ENCODE measurements at regions not wholly inside any gene's neighbourhood (a gene's known extent, or its start where the extent isn't known, plus 50 kb on each side); places are given as distances from the start of the nearest gene placed in this dataset.

DNA sequence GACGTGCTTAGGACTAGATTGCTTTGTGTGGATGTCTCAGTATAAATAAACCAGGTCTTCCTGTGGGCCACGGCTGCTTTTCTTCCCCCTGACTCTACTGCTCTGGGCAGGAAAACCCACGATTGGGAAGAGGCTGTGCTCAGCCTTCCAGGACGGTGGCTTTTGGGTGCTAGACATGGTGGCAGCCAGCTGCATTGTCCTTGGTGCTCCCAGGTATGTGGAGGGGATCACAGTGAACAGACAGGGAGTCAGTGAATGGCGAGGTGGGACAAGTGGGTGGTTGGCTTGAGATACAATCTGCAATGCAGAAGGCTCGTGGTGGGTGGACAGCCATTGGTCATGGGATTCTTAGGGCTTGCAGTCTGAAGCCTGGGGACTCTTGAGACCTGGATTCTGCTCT lies 366.3 kb downstream of the AACS start:
- no peak for DNase-seq (ENCODE audit: low read depth in 3 of 3)

GRCh38 chr12:125434131-125434530 lies 368.9 kb downstream of the AACS start:
- no peak for DNase-seq (ENCODE audit: low read depth in 3 of 3)

DNA sequence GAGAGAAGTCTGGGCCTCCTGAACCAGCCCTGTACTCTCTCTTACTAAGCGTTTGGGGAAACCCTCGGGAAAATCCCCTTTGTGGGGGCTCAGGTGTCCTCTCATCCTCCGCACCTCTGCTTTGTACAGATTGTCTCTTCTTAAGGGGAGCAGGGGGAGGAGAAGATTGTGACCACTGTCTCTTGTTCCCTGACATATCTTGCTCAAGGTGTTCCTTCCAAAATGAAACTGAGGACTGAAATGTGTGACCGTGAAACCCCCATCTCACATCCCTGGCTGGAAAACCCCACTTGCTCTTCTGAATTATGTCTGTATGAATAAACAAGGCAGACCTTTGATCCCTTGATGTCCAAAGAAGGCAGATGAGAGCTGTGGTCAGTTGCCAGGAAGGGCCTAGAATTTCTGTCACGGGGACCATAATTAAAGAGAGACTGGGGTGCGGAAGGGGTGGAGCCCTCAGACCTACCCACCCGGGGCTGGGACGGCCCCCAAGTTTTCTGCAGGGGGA lies 369.8 kb downstream of the AACS start:
- no peak for DNase-seq (ENCODE audit: low read depth in 3 of 3)

GRCh38 chr12:125435871-125436270 lies 370.6 kb downstream of the AACS start:
- DNase-seq (ENCODE audit: low read depth in 3 of 3) = no peak

- DNase-seq (ENCODE audit: low read depth in 3 of 3) = no peak
Measured at GRCh38 chr12:125436686-125437085, 371.5 kb downstream of the AACS start.

GRCh38 chr12:125440399-125440798 lies 375.2 kb downstream of the AACS start:
- no peak for DNase-seq (ENCODE audit: low read depth in 3 of 3)

DNA sequence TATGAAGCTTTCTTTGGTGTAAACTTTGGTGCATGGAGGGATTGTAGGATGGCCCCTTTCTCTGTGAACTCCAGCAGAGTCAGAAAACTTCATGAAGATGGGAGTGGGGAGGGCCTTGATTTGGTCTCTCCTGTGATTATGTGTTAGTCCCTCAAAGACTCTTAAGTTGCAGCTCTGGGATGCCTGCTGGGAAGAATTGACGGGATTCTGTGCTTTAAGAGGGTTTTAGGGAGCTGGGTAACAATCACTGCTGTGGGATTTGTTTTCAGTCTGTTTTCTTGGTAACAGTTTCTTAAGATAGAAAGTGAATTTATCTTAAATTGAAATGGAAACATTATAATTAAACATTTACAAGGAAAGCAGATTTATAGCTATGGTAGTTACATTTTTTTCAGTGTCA lies 378.1 kb downstream of the AACS start:
- DNase-seq (ENCODE audit: low read depth in 3 of 3) = no peak

DNA sequence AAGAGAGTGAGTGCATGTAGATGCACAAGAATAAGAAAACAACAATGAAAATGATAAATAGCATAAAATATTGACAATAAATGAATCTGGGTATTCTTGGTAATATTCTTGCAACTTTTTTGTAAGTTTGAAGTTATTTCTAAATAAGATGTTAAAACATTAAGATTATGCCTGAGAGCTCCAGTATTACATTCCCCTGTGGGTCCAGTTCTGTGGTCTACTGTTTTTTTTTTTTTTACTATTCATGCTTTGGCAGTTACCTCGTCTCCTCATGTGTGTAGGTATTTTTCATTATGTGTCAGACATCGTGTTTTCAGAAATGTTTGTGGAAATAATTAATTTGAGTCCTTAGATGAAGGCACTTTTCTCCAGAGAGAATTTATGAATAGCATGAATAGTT lies 386.2 kb downstream of the AACS start:
- no peak for DNase-seq (ENCODE audit: low read depth in 3 of 3)

DNA sequence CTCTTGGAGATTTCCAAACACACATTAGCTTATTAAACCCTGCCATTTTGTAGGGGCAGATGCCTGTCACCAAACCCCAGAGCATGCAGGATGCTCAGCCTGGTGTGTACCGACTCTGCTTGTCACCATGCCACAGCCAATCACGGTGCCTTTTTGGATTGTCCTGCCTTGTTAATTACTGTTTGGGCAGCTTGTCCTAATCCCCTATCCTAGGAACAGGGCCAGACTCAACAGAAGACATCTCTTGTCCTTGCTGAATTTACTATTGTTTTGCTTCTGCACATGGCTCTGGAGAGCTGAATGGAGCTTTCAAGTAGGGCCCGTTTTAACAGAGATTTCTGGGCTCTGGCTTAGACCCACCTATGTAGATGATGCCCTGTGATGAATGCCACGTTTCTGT lies 388.5 kb downstream of the AACS start:
- no peak for DNase-seq (ENCODE audit: low read depth in 3 of 3)

GRCh38 chr12:125454291-125454690 lies 389.1 kb downstream of the AACS start:
- no peak for DNase-seq (ENCODE audit: low read depth in 3 of 3)

DNA sequence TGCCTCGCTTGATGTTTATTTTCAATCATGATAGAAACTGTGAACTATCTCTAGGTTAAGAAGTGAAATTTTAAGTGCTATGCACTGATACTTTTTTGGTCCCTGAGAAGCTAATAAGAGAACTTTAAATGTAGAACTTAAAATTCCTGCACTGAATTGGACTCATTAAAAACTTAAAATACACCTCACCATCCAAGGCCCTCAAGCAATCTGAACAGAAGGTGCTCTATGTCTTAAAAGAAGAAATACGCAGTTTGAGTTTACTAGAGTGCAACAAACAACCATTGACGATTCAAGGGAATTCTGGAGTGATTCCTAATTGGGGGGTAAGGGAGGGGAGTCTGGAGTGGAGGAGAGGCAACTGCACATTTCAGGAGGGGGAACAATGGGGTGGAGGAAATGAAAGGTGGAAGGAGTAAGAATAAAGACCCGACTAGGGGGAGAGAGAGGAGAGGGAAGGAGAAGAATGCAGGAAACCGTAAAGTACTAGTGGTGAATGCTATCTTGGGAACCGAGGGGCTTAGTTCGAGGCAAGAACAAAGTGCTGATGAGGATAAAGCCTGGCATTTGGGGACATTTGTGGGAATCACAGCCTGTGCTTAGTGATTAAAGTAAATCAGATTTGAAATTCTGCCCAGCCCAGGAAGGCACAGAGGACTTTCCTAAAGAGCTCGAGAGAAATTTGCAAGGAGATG lies 389.7 kb downstream of the AACS start:
- DNase-seq (ENCODE audit: low read depth in 3 of 3) = no peak

DNA sequence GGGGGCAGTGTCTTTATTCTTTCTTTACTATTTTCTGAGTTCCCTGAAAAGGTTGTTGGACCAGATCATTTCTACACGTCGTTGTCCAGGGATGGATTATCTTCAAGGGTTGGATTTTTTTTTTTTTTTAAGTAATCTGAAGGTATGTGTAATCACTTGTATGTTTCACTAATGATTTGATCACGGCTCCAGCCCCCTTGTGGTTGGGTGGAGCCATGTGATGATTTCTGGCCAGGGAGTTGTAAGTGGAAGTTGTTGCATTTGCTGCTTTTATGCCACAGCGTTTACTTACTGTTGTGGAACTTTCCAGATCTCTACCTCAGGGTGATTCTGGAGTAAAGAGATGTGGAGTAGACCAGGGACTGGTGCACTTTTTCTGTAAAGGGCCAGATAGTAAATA lies 390.3 kb downstream of the AACS start:
- DNase-seq (ENCODE audit: low read depth in 3 of 3) = no peak

DNA sequence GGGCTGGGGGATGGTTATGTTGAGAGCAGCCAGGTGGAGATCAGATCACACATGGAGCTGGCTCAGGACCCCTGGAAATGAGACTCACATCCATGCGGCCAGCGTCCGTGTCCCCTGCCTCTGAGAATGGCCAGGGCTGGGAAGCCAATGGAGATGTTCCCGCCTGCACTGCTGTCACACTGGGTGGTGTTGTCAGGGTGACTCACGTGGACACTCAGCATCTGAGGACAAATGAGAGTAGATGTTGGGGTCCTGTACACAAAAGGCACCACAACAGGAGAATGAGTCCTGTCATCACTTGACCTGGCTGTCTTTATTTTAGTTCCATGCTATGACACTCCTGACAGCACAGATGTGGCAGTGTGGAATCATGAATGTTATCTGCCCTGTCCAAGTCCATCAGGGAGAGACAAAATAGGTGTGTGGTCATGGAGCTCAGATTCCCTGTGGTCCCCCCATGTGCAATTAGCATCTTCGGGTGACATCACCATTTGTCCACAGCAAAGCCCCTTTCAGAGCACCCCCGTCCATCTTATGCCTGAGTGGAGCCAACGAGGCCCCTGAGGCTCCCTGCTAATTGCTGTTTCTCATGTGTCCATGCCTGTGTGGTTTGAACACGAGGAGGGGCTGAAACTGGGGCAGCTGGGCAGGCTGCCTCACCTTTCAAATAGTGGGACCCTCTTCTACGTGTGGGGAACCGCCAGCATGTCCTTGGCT lies 393.5 kb downstream of the AACS start:
- no peak for DNase-seq (ENCODE audit: low read depth in 3 of 3)

DNA sequence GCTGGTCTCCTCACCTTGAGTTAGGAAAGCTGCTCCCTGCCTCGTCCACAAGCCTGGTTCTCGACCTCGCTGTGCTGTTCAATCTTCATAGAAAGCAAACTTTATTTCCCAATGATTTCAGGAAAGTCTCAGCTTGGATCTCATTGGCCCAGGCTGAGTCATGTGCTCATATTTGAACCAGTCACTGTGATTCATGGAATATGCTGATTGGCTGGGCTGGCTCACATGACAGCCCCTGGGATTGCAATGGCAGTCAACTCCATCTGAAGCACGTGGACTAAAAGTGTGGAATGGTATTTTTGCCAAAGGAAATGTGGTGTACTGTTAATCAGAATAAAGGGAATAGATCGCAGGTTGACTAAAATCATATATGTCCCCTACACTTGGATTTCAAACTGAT lies 396.6 kb downstream of the AACS start:
- no peak for DNase-seq (ENCODE audit: low read depth in 3 of 3)

- DNase-seq (ENCODE audit: low read depth in 3 of 3) = no peak
Measured at GRCh38 chr12:125463386-125463785, 398.2 kb downstream of the AACS start.

DNA sequence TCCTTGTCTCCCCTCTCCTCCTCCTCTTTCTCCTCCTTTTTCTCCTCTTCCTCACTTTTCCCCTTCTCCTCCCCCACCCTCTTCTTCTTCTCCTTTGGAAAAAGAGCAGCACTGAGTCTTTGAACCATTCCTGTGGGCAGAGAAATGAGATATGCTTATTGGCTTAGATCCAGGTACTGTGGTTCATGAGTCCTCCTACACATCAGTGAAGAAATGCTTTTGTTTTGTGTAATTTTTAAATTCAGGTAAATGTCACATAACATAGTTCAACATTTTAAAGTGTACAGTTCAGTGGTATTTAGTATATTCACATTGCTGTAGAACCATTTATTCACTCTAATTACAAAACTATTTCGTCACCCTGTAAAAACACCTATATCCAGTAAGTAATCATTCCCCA lies 402.1 kb downstream of the AACS start:
- DNase-seq (ENCODE audit: low read depth in 3 of 3) = no peak

DNA sequence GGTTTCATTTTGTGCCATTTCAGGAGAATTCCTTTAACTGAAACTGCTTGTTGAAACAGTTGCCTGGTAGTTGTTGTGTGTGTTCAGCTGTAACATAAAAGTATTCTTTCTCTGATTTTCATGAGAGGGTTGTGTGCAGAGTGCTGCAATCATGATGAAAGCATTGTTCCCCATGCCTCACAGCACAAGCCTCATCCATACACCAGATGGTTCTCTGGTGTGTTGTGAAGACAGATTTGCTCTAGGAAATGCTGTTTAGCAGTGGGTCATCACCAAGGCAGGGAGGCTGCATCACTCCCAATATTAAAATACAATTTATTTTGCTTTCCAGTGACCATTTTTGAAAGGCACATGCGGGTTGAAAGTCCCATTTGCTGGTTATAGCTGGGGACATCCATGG lies 404.4 kb downstream of the AACS start:
- DNase-seq (ENCODE audit: low read depth in 3 of 3) = no peak

DNA sequence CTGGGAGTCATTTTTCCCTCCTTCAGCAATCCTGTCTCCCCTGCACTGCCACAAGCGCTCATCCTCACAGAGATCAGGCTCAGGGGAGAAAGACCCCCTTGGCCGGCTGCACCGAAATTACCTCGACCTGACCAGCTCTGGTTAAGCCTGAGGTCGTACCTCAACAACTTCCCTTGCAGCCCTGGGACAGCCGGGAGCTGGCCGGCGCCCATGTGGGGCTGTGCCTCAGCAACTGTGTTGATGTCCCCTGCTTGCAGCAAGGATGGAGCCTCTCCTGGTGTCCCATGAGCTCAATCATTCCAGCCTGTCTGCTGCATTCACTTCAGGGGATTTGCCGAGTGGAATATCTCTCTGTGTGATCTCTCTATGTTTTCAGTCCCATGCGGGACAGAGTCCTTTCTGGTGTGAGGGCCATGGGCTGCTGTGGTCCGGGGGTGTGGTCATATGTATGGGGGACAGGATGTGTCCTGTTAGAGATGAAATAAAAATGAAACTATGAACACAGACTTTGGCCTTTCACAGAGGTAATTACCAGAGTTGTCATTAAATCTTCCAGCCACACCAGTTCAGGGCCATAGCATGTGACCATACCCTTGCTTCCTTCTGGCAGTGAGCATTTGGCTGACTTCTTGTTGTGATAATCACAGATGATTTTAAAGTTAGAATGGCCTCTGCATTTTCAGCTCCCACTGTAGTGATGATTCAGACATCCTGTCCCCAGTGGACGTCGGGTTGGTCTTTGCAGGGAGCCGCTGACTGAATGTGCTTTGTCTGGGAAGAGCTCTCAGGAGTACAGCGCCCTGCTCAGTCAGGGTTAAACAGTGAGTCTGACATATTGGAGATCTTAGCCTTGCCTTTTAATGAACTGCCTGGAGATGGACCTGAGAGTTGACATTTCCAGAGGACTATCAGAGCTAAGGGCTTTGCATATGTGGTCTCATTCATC lies 405.9 kb downstream of the AACS start:
- no peak for DNase-seq (ENCODE audit: low read depth in 3 of 3)

GRCh38 chr12:125473501-125473900 lies 408.3 kb downstream of the AACS start:
- no peak for DNase-seq (ENCODE audit: low read depth in 3 of 3)

DNA sequence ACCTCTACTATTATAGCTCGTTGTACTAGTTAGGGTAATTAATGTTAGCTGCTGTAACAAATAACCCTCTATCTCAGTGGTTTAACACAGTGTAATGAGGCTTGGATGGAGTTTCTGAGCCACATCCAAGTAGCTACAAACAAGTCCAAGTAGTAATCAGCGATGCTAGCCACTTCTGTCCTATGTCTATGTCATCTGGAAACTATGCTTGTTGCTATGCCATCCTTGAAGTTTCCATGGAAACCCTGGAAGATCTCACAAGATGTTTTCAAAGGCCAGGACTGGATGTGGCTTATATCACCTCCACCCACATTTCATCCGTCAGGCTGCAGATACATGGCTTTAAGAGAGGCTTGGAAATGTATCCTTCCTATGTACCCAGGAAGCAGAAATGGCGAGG lies 422.1 kb downstream of the AACS start:
- DNase-seq (ENCODE audit: low read depth in 3 of 3) = no peak

GRCh38 chr12:125491553-125491952 lies 426.3 kb downstream of the AACS start:
- no peak for DNase-seq (ENCODE audit: low read depth in 3 of 3)
